Stomach (tissue), 4 donors: ENCODE measurements at regions not wholly inside any gene's neighbourhood (a gene's known extent, or its start where the extent isn't known, plus 50 kb on each side); places are given as distances from the start of the nearest gene placed in this dataset.

Experiments
- EP300 ChIP-seq: sonication (generic); formaldehyde crosslinking; IDR thresholded peaks from one replicate; pipeline ENCODE4 v1.6.1; 2017; ENCODE audit warnings: antibody characterized with exemption
- POLR2A ChIP-seq, 4 donors: fragments of 450-650 bp; IDR thresholded peaks; one replicate each; pipeline ENCODE4 v1.6.1; 2016; ENCODE audit warnings: antibody characterized with exemption in 4 of 4, control low read depth in 2 of 4, mild to moderate bottlenecking in 1 of 4, moderate library complexity in 1 of 4
- TF ChIP-seq, protein P1 (sequence below), 7 experiments: fragments of 450-650 bp in 4 of 7; fragments of 200-600 bp in 3 of 7; sonication (generic) in 3 of 7; IDR thresholded peaks; one replicate each; pipeline ENCODE4 v1.5.1; 2016 to 2019; ENCODE audit warnings: antibody characterized with exemption in 7 of 7, control low read depth in 2 of 7, mild to moderate bottlenecking in 1 of 7

GRCh38 chr12:93146263-93146939, 217.3 kb upstream of the EEA1 start:
- TF ChIP-seq, protein P1, sequence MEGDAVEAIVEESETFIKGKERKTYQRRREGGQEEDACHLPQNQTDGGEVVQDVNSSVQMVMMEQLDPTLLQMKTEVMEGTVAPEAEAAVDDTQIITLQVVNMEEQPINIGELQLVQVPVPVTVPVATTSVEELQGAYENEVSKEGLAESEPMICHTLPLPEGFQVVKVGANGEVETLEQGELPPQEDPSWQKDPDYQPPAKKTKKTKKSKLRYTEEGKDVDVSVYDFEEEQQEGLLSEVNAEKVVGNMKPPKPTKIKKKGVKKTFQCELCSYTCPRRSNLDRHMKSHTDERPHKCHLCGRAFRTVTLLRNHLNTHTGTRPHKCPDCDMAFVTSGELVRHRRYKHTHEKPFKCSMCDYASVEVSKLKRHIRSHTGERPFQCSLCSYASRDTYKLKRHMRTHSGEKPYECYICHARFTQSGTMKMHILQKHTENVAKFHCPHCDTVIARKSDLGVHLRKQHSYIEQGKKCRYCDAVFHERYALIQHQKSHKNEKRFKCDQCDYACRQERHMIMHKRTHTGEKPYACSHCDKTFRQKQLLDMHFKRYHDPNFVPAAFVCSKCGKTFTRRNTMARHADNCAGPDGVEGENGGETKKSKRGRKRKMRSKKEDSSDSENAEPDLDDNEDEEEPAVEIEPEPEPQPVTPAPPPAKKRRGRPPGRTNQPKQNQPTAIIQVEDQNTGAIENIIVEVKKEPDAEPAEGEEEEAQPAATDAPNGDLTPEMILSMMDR (IDR thresholded peaks at IDR 0.05), result no peak
- TF ChIP-seq POLR2A (IDR thresholded peaks at IDR 0.05), result no peak
- no peak for TF ChIP-seq EP300
